Transverse colon (tissue), 4 donors: ENCODE measurements at regions not wholly inside any gene's neighbourhood (a gene's known extent, or its start where the extent isn't known, plus 50 kb on each side); places are given as distances from the start of the nearest gene placed in this dataset.
"Not testable (repeated sequence)": the region's sequence is repeated elsewhere in the genome, so short reads cannot be mapped to it uniquely, and the experiment has no call there.

Experiments
- DNase-seq: peaks from one replicate; pipeline ENCODE4 v3.0.0-alpha.2; 2019
- H3K27ac ChIP-seq, 4 donors: fragments of 200-600 bp; sonication (generic); 2 replicates each; pipeline ENCODE4 v1.5.1; 2016 to 2018; ENCODE audit warnings: inconsistent platforms in 4 of 4
- H3K27me3 ChIP-seq: fragments of 200-600 bp; sonication (generic); 2 replicates; pipeline ENCODE4 v1.5.1; 2017; ENCODE audit warnings: inconsistent platforms
- H3K36me3 ChIP-seq, 4 donors: fragments of 200-600 bp; sonication (generic); 2 replicates each; pipeline ENCODE4 v1.5.1; 2017 to 2019; ENCODE audit warnings: inconsistent platforms in 4 of 4
- H3K4me1 ChIP-seq, 4 donors: fragments of 200-600 bp; sonication (generic); 2 replicates each; pipeline ENCODE4 v1.5.1; 2017 to 2020; ENCODE audit warnings: inconsistent platforms in 4 of 4
- H3K4me3 ChIP-seq, 4 donors: fragments of 200-600 bp; sonication (generic); 1 replicate in 1 of 4; 2 replicates in 3 of 4; pipeline versions ENCODE4 v1.5.1 to v1.6.1; 2017 to 2019; ENCODE audit warnings: inconsistent platforms in 4 of 4
- H3K9me3 ChIP-seq, 2 donors: fragments of 200-600 bp; sonication (generic); 2 replicates each; pipeline ENCODE4 v1.5.1; 2017 to 2019; ENCODE audit warnings: inconsistent platforms in 2 of 2
- CTCF ChIP-seq, 5 experiments: fragments of 200-600 bp in 3 of 5; fragments of 450-650 bp in 2 of 5; sonication (generic) in 3 of 5; IDR thresholded peaks; 1 replicate in 2 of 5; 2 replicates in 3 of 5; pipeline ENCODE4 v1.5.1; 2016 to 2017; ENCODE audit warnings: antibody characterized with exemption in 5 of 5, inconsistent platforms in 3 of 5, mild to moderate bottlenecking in 2 of 5, moderate library complexity in 1 of 5
- EP300 ChIP-seq: sonication (generic); formaldehyde crosslinking; IDR thresholded peaks from one replicate; pipeline ENCODE4 v1.6.1; 2017; ENCODE audit warnings: antibody characterized with exemption, low read depth
- POLR2A ChIP-seq: fragments of 450-650 bp; IDR thresholded peaks from one replicate; pipeline ENCODE4 v1.6.1; 2016; ENCODE audit warnings: antibody characterized with exemption, mild to moderate bottlenecking, moderate library complexity
- POLR2AphosphoS5 ChIP-seq, 3 donors: sonication (generic); formaldehyde crosslinking; IDR thresholded peaks; one replicate each; pipeline ENCODE4 v1.6.1; 2016; ENCODE audit warnings: antibody characterized with exemption in 3 of 3
- WGBS, 2 donors: methylation state at CpG; one replicate each; pipeline ENCODE4 v1.1.5; 2018; ENCODE audit warnings: low coverage in 1 of 2; 5-methylcytosine and 5-hydroxymethylcytosine counted together
- in situ Hi-C, 4 donors: fragments of 200-750 bp; cut with MboI; loops; one replicate each; pipeline versions ENCODE4 v1.15.0 to v1.15.1; 2017; ENCODE audit warnings: low sequenced_read_pairs in 3 of 4, low pct_ligation_motif_present in 1 of 4, low pct_unique_long_range_greater_than_20kb in 1 of 4
- intact Hi-C: fragments of 100-400 bp; cut with DNase I; formaldehyde crosslinking; loops from one replicate; pipeline ENCODE4 v1.15.1; 2023; ENCODE audit warnings: low total_unique reads

- TF ChIP-seq EP300 (no peak), CTCF (IDR thresholded peaks at IDR 0.05) (no peak), POLR2A (no peak), POLR2AphosphoS5 (IDR thresholded peaks at IDR 0.05) (no peak)
- Histone ChIP-seq H3K9me3 (no peaks in the 10 kb centered on the region), H3K27ac (no peak overlapping the region), H3K27me3 (no peaks in the 10 kb centered on the region), H3K4me1 (no peaks in the 10 kb centered on the region), H3K4me3 (no peak overlapping the region), H3K36me3 (no peaks in the 10 kb centered on the region)
- in situ Hi-C loops (no loop called here), intact Hi-C loops (no loop called here)
- 0 to 9% methylated on average over 1 of the region's 1 CpG for WGBS, 2 donors
- no peak for DNase-seq
Observed at GRCh38 chr3:25916321-25916720, 126.4 kb downstream of the OXSM start.

DNA sequence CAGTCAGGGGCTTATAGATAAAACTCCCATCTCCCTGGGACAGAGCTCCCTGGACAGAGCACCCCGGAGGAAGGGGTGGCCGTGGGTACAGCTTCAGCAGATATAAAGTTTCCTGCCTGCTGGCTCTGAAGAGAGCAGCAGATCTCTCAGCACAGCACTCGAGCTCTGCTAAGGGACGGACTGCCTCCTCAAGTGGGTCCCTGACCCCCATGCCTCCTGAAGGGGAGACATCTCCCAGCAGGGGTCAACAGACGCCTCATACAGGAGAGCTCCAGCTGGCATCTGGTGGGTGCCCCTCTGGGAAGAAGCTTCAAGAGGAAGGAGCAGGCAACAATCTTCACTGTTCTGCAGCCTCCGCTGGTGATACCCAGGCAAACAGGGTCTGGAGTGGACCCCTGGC, 142.1 kb downstream of the OXSM start:
- intact Hi-C loops, H3K4me1 ChIP-seq, DNase-seq, H3K4me3 ChIP-seq, H3K27me3 ChIP-seq, in situ Hi-C loops, H3K27ac ChIP-seq, H3K9me3 ChIP-seq, H3K36me3 ChIP-seq: not testable (repeated sequence)
- 88% methylated on average over 6 of the region's 6 CpGs; no CpG with 5 or more reads in 1 of the 2 donors for WGBS, 2 donors

DNA sequence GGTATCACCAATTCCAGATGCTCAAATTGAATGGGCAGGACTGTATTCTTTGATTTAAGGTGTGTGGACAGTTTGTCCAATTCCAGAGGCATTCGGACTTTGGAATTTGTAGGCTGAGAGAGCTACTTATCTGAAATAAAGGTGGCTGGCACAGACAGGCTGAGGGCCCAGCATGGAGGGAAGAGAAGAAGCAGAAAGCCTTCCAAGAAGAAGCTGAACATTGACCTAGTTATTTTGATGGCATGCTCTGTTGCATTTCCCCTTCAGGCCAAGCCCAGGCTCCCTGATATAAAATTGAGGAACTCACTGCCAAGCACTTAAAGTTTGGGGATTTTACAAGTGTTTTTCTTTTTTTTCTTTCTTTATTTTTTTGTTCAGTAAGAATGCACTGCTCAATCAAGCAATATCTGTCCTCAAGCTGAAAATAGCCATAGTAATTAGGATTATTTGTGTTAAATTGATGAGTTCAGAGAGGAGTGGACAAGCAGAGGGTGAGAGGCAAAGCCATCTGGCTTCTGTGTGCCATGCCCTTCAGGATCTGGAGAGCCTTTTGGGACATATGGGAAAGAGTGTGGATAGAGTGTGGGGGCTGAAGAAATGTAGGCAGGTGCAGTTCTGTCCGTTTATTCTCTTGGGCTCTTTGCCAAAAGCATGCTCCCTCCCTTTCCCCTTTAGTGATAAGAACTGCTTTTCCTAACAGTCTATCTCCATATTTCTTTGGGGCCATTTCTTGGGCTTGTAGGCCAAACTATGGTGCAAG, 148.9 kb downstream of the OXSM start:
- Histone ChIP-seq H3K9me3 (peaks cover 0 to 2% of the 10 kb centered on the region in 2 donors), H3K27ac (no peak overlapping the region), H3K4me1 (no peaks in the 10 kb centered on the region), H3K4me3 (no peak overlapping the region), H3K36me3 (no peaks in the 10 kb centered on the region), H3K27me3 (no peaks in the 10 kb centered on the region)
- no peak for DNase-seq
- in situ Hi-C loops (no loop called here), intact Hi-C loops (no loop called here)
- TF ChIP-seq POLR2A = no peak
- no peak for TF ChIP-seq CTCF (IDR thresholded peaks at IDR 0.05)
- no peak for TF ChIP-seq EP300
- no peak for TF ChIP-seq POLR2AphosphoS5 (IDR thresholded peaks at IDR 0.05)
- WGBS, 2 donors = 0 to 39% methylated on average over 1 to 2 of the region's 2 CpGs

- WGBS, 2 donors = 87 to 90% methylated on average over 2 of the region's 2 CpGs
- Histone ChIP-seq H3K4me3 (no peak overlapping the region), H3K9me3 (no peaks in the 10 kb centered on the region), H3K27me3 (no peaks in the 10 kb centered on the region), H3K27ac (no peak overlapping the region), H3K4me1 (no peaks in the 10 kb centered on the region), H3K36me3 (no peaks in the 10 kb centered on the region)
- in situ Hi-C loops (no loop called here), intact Hi-C loops (no loop called here)
- no peak for DNase-seq
- TF ChIP-seq EP300 (no peak), POLR2A (no peak), CTCF (IDR thresholded peaks at IDR 0.05) (no peak), POLR2AphosphoS5 (IDR thresholded peaks at IDR 0.05) (no peak)
Observed at GRCh38 chr3:25940935-25941334, 151.0 kb downstream of the OXSM start.

DNA sequence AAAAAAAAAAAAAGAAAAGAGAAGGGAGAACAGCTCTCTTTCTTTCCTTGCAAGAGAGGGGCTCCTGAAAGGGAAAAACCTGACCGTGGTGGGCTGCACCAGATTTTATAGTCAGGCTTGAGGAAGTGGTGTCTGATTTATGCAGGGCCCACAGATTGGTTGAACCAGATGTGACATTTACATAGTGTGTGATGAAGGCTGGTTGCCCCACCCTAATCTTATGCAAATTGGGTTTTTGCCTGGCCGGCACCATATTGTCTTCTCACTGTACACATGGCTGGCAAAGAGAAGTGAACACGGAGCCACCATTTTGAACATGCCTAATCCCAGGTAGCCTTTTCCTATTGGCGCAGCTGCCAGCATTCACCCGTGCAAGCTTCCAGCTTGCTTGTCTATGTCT, 154.4 kb downstream of the OXSM start:
- no peaks in the 10 kb centered on the region for H3K27me3 ChIP-seq
- TF ChIP-seq POLR2A = no peak
- TF ChIP-seq CTCF (IDR thresholded peaks at IDR 0.05) = no peak
- no peak for TF ChIP-seq POLR2AphosphoS5 (IDR thresholded peaks at IDR 0.05)
- no peak for TF ChIP-seq EP300
- no peaks in the 10 kb centered on the region for H3K9me3 ChIP-seq
- H3K4me3 ChIP-seq = no peak overlapping the region
- DNase-seq = no peak
- in situ Hi-C loops = no loop called here
- 93% methylated on average over 5 of the region's 5 CpGs; no CpG with 5 or more reads in 1 of the 2 donors for WGBS, 2 donors
- H3K27ac ChIP-seq = no peak overlapping the region
- intact Hi-C loops = no loop called here
- H3K36me3 ChIP-seq = no peaks in the 10 kb centered on the region
- no peaks in the 10 kb centered on the region for H3K4me1 ChIP-seq
